Esophagus (tissue), 2 donors: ENCODE measurements at regions not wholly inside any gene's neighbourhood (a gene's known extent, or its start where the extent isn't known, plus 50 kb on each side); places are given as distances from the start of the nearest gene placed in this dataset.
A peak's percentile ranks its signal among the peaks of the same experiment; 100 is the strongest.

ENCODE experiments used
- H3K27ac ChIP-seq, 2 donors: one replicate each; pipeline ENCODE4 v1.5.1; 2013; ENCODE audit warnings: low read depth in 2 of 2, mild to moderate bottlenecking in 2 of 2, inconsistent platforms in 1 of 2, low read length in 1 of 2, moderate library complexity in 1 of 2
- H3K27me3 ChIP-seq, 2 donors: one replicate each; pipeline ENCODE4 v1.6.1; 2013; ENCODE audit warnings: low read length in 2 of 2, control low read depth in 1 of 2, mild to moderate bottlenecking in 1 of 2; ENCODE audit not compliant: insufficient read depth in 2 of 2, control insufficient read depth in 1 of 2
- H3K36me3 ChIP-seq, 2 donors: one replicate each; pipeline ENCODE4 v1.6.1; 2013; ENCODE audit warnings: low read length in 1 of 2; ENCODE audit not compliant: control insufficient read depth in 2 of 2, insufficient read depth in 2 of 2
- H3K4me1 ChIP-seq, 2 donors: one replicate each; pipeline ENCODE4 v1.6.1; 2013; ENCODE audit warnings: low read length in 1 of 2; ENCODE audit not compliant: control insufficient read depth in 2 of 2, insufficient read depth in 2 of 2
- H3K4me3 ChIP-seq, 2 donors: one replicate each; pipeline ENCODE4 v1.5.1; 2013; ENCODE audit warnings: low read length in 2 of 2, mild to moderate bottlenecking in 2 of 2, low read depth in 1 of 2, moderate library complexity in 1 of 2
- H3K9me3 ChIP-seq, 2 donors: one replicate each; pipeline ENCODE4 v1.6.1; 2013; ENCODE audit warnings: mild to moderate bottlenecking in 2 of 2, low read depth in 1 of 2, low read length in 1 of 2, moderate library complexity in 1 of 2; ENCODE audit not compliant: control insufficient read depth in 2 of 2, insufficient read depth in 1 of 2
- WGBS, 2 donors: extraction: QIAGEN DNeasy Blood & Tissue Kit; methylation state at CpG; one replicate each; pipeline ENCODE4 v1.1.7; 2013; 5-methylcytosine and 5-hydroxymethylcytosine counted together
- donor health status: healthy with polysubstance abuse.
- donor health status: Bipolar disorder and iron deficiency.

DNA sequence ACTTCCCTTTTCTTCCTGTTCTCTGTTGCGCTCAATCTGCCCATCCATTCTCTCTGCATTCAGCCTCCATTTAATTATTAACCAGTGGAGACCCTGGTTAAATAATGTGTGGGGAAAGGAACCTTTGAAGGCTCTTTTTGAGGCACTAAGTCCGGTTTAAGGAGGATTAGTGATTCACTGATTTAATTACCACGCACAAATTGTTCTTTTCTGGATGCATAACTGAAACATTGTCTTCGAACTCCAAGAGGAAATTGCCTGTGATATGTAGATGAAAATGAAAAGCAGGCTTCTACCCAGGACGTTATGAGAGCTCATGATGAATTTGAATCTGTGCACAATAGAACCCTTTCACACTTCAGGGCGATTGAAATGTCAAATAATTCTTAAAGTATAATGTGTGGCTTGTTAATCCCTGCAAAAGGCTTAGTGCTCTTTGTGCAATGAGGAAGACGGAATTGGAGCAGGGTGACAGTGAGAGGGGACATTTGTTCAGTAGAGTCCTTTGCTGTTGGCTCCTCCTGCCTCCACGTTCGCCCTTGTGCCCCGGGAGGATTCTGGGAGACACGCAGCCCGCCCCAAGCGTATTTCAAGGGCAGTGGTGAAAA lies 51.1 kb upstream of the ZNF236 start:
- no peak overlapping the region for H3K4me3 ChIP-seq
- no peak overlapping the region for H3K27ac ChIP-seq
- no peaks in the 10 kb centered on the region for H3K9me3 ChIP-seq
- WGBS, 2 donors: 44 to 57% methylated on average over 13 of the region's 13 CpGs
- no peaks in the 10 kb centered on the region for H3K27me3 ChIP-seq
- H3K4me1 ChIP-seq: no peaks in the 10 kb centered on the region
- no peaks in the 10 kb centered on the region for H3K36me3 ChIP-seq

DNA sequence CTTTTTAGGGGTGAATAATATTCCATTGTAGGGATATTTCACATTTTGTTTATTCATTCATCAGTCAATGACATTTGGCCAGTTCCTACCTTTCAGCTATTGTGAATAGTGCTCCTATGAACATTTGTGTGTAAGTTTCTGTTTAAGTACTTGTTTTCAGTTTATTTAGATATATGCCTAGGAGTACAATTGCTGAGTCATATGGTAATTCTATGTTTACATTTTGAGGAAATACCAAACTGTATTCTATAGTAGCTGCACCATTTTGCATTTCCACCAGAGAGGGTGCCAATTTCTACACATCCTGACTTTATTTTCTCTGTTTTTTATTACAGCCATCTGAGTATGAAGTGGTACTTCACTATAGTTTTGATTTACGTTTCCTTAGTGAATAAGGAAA lies 54.4 kb upstream of the ZNF236 start:
- 76 to 81% methylated on average over 1 of the region's 1 CpG for WGBS, 2 donors
- Histone ChIP-seq H3K4me3 (no peak overlapping the region), H3K9me3 (no peaks in the 10 kb centered on the region), H3K36me3 (no peaks in the 10 kb centered on the region), H3K4me1 (no peaks in the 10 kb centered on the region), H3K27ac (no peak overlapping the region), H3K27me3 (no peaks in the 10 kb centered on the region)

DNA sequence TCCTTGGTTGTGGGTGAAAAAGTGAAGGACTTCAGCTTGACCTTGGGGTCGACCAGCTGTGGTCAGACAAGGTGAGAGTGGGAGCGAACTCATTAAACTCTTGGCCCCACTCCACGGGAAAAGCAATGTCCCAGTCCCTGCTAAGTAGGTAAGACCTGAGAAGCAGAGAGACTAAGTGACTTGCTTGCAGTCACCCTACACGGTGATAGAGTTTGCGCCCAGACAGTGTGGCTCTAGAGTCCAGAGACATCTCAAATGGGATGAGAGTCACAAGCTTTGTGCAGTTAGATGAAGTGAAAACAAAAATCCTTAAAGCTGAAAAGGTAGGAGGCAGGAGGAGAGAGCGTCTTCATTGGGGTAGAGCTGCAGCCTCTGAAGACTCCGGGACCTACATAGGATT lies 55.9 kb upstream of the ZNF236 start:
- H3K36me3 ChIP-seq: no peaks in the 10 kb centered on the region
- no peaks in the 10 kb centered on the region for H3K27me3 ChIP-seq
- H3K27ac ChIP-seq: no peak overlapping the region
- H3K4me1 ChIP-seq: no peaks in the 10 kb centered on the region
- 85 to 87% methylated on average over 7 of the region's 7 CpGs for WGBS, 2 donors
- H3K9me3 ChIP-seq: no peaks in the 10 kb centered on the region
- no peak overlapping the region for H3K4me3 ChIP-seq

DNA sequence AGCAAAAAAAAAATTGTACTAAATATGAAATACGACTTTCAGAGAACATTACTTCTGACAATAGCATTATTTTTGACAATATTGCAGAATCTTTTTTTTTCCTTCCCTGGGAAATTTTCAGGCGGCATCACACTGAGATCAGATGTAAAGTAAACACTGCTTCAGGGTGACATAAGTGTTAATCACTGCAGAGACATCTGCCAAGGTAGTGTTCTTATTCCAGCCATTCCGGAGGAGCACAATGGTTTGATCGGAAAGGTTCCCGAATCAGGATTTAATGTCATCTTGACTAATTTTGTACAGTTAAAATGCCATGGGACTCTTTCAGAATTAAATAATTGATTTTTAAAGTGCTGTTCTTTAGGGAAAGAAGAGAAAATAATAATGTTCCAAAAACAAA lies 56.7 kb upstream of the ZNF236 start:
- H3K4me1 ChIP-seq: no peaks in the 10 kb centered on the region
- no peaks in the 10 kb centered on the region for H3K36me3 ChIP-seq
- no peak overlapping the region for H3K4me3 ChIP-seq
- 39 to 42% methylated on average over 5 of the region's 5 CpGs for WGBS, 2 donors
- no peaks in the 10 kb centered on the region for H3K27me3 ChIP-seq
- H3K27ac ChIP-seq: no peak overlapping the region
- H3K9me3 ChIP-seq: no peaks in the 10 kb centered on the region

DNA sequence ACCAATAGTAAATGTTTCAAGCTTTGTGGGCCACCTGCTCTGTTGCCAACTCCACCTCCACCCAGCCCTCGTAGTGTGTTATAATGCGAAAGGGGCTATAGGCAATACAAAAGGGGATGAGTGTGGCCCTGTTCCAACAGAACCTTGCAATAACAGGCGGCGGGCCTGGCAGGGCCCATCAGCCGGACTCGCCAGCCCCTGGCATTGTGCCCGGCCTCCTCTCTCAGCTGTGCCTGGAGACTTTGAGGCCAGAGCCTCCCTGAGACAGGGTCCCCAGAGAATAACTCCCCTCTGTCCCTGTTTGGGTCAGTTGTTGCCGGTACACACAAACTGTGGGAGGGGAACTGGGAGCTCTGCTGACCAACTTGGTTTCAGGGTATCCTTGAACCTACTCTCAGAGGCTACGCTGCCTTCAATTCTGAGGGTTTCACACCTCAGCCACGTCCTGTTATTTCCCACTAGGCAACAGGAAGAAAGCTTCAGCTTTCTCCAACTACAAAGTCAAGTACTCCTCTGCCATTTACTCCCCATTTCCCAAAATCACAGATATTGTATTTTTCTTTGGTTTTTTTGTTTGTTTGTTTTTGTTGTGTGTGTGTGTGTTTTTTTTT lies 58.0 kb upstream of the ZNF236 start:
- Histone ChIP-seq H3K9me3 (no peaks in the 10 kb centered on the region), H3K27ac (no peak overlapping the region), H3K4me3 (no peak overlapping the region), H3K27me3 (no peaks in the 10 kb centered on the region), H3K36me3 (no peaks in the 10 kb centered on the region), H3K4me1 (no peaks in the 10 kb centered on the region)
- WGBS, 2 donors: 79 to 80% methylated on average over 10 of the region's 10 CpGs

DNA sequence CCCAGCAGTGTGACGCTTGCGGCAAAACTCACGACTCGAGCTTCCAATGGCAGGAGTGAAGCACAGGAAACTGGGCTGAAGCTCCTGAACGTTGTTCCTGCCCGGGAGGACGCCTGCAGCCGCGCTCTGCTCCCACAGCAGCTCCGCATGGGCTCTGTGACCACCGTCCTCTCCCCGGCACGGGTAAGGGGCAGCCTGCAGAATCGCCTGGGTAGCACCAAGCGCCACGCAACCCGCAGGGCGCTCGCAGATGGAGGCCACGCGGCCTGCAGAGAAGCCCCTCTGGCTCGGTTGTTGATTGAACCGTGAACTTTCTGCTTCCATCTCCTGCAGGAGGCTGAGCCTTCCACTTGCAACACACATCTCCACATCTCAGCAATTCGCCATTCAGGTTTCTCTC lies 63.3 kb upstream of the ZNF236 start:
- no peak overlapping the region for H3K4me3 ChIP-seq
- no peaks in the 10 kb centered on the region for H3K27me3 ChIP-seq
- no peak overlapping the region for H3K27ac ChIP-seq
- H3K4me1 ChIP-seq: no peaks in the 10 kb centered on the region
- no peaks in the 10 kb centered on the region for H3K36me3 ChIP-seq
- WGBS, 2 donors: 89 to 95% methylated on average over 24 of the region's 24 CpGs
- H3K9me3 ChIP-seq: no peaks in the 10 kb centered on the region

DNA sequence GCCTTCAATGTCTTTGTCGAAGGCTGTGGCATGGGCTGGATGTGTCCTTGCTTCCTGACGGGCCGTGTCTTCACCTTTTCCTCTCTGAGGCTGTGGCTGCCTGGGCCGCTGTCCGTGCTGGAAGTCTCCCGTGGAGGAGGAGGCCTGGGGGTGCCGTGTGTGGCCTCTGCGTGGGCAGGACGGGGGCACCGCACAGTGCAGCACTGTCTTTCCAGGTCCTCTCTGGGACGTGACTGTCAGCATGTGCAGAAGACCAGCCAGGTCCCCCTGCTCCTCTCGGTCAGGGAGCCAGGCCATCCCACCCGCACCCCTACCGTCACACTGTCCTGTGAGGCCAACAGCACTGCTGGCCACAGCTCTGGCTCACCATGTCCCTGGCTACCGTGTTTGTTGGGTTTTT lies 64.4 kb upstream of the ZNF236 start:
- H3K27ac ChIP-seq: peak overlapping the region in 1 of 2 donors; percentile 34
- no peaks in the 10 kb centered on the region for H3K4me1 ChIP-seq

DNA sequence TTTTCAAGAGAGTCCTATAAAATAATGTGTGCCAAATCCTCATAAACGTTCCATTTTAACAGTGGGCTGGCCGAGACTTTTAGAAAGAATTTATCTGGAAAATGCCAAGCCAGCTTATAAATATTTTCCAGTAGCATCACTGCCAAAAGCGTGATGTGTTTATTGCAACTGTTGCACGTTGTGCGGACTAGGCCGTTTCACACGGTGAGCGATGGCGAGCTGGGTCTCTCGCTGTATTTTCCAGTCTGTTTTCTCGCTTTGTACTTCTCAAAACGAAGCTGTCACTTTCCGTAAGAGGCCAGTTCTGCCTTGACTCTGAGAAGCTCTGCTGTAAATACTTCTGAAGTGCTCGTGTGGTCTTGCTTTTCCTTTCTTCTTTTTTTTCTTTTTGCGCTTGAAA lies 65.0 kb upstream of the ZNF236 start:
- no peaks in the 10 kb centered on the region for H3K27me3 ChIP-seq
- 70% methylated on average over 15 of the region's 15 CpGs for WGBS, 2 donors
- no peaks in the 10 kb centered on the region for H3K9me3 ChIP-seq
- no peaks in the 10 kb centered on the region for H3K36me3 ChIP-seq
- no peaks in the 10 kb centered on the region for H3K4me1 ChIP-seq
- H3K4me3 ChIP-seq: no peak overlapping the region
- H3K27ac ChIP-seq: no peak overlapping the region

More for the DNA sequence above, 64.4 kb upstream of the ZNF236 start:
- Histone ChIP-seq H3K36me3 (no peaks in the 10 kb centered on the region), H3K4me3 (no peak overlapping the region), H3K27me3 (no peaks in the 10 kb centered on the region), H3K9me3 (no peaks in the 10 kb centered on the region)
- WGBS, 2 donors: 91% methylated on average over 15 of the region's 15 CpGs

DNA sequence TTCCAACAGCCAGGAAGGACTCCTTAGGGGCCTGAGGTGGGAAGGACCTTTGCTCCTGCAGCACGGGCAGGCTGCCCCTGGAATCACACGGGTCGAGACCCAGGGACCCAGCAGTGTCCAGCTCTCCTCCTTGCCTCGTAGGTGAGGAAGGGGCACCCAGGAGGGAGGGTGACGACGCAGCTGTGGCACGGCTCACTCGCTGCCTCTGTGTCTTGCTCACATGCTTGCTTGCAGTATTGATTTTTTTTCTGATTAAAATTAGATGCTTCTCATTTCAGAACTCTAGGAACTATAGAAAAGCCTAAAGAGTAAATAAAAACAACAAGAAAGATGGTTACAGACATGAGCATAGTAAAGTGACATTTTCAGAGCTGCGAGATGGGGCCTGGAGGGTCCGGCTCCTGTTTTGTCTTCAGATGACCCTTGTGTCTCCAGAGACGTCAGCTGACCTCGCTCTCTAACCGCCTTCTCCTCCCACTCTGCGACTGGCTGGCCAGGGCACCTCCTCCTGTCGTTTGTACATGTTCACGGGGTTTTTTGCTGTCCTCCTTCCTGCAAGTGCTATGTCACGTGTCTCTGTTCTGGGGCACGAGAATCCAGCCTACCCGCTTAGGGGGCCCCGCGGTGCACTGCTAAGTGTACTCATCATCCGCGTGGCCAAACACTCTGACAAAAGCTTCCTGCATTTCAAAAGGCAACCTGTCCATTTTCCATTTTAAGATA lies 65.7 kb upstream of the ZNF236 start:
- H3K36me3 ChIP-seq: no peaks in the 10 kb centered on the region
- H3K4me1 ChIP-seq: no peaks in the 10 kb centered on the region
- no peaks in the 10 kb centered on the region for H3K27me3 ChIP-seq
- WGBS, 2 donors: 69 to 79% methylated on average over 23 of the region's 23 CpGs
- H3K9me3 ChIP-seq: no peaks in the 10 kb centered on the region
- H3K27ac ChIP-seq: no peak overlapping the region
- no peak overlapping the region for H3K4me3 ChIP-seq

DNA sequence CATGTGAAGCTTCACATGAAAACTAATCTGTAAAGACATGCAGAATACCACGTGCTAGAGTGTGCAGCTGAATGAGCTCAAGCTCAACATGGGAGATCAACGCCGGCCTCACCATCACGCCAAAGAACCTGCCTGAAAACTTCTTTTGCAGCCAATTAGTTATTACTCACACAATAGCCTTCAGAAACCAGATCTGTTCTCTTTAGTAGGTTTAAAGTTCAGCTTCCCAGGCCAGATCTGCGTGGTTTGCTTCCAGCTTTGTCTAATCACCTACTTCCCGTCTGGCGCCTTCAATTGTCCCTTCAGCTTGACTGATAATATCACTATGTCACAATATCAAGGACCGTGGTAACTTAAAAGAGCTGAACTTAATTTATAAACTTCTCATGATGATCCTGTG lies 68.0 kb upstream of the ZNF236 start:
- WGBS, 2 donors: 56 to 68% methylated on average over 8 of the region's 8 CpGs
- Histone ChIP-seq H3K9me3 (peaks cover 5 to 6% of the 10 kb centered on the region in 2 donors), H3K4me1 (no peaks in the 10 kb centered on the region)

More for the DNA sequence above, 68.0 kb upstream of the ZNF236 start:
- Histone ChIP-seq H3K4me3 (no peak overlapping the region), H3K27ac (no peak overlapping the region), H3K36me3 (no peaks in the 10 kb centered on the region), H3K27me3 (no peaks in the 10 kb centered on the region)
